ENCODE measurements at regions not wholly inside any gene's neighbourhood (a gene's known extent, or its start where the extent isn't known, plus 50 kb on each side); places are given as distances from the start of the nearest gene placed in this dataset.
"Not testable (repeated sequence)": the region's sequence is repeated elsewhere in the genome, so short reads cannot be mapped to it uniquely, and the experiment has no call there.

DNA sequence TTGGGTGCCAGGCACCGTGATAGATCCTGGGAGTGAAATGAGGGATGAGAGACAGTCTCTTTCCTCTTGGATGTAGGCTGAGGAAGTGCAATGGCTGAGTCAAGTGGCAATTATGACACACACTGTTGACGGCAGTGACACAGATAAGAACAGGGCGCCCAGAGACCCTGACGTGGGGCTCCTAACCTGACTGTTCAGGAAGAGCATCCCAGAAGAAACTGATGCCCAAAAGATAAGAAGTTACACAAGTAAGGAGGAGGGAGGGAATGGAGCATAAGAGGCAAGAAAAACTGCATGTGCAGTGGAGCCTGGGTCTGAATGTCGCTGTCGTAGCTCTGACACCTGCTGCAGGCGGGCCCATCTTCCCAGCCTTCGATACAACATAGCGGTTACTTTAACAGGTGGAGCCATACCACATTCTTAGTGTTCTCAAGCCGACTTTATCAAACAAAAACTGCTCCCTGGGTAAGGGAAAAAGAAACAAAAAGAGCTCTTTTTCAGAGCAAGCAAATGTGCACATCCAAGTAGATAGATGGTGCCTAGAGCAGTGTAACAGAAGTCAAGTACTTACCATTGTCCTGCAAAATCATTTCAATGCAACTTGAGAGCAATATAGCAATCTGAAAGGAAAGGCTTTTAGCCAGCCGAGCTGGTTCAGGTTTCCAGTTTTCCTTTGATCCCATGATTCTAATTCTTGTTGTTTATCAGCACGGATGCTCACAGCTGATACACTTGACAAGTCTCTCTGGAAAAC lies 463.9 kb upstream of the JARID2 start:
- TF ChIP-seq GABPA (IDR thresholded peaks at IDR 0.05; ENCODE audit: low read depth) (no peak), POLR2AphosphoS5 (IDR thresholded peaks at IDR 0.05; ENCODE audit: low read depth) (no peak), SPI1 (IDR thresholded peaks at IDR 0.05; ENCODE audit: borderline replicate concordance, low read depth) (no peak)
- TF ChIP-seq, protein P1, sequence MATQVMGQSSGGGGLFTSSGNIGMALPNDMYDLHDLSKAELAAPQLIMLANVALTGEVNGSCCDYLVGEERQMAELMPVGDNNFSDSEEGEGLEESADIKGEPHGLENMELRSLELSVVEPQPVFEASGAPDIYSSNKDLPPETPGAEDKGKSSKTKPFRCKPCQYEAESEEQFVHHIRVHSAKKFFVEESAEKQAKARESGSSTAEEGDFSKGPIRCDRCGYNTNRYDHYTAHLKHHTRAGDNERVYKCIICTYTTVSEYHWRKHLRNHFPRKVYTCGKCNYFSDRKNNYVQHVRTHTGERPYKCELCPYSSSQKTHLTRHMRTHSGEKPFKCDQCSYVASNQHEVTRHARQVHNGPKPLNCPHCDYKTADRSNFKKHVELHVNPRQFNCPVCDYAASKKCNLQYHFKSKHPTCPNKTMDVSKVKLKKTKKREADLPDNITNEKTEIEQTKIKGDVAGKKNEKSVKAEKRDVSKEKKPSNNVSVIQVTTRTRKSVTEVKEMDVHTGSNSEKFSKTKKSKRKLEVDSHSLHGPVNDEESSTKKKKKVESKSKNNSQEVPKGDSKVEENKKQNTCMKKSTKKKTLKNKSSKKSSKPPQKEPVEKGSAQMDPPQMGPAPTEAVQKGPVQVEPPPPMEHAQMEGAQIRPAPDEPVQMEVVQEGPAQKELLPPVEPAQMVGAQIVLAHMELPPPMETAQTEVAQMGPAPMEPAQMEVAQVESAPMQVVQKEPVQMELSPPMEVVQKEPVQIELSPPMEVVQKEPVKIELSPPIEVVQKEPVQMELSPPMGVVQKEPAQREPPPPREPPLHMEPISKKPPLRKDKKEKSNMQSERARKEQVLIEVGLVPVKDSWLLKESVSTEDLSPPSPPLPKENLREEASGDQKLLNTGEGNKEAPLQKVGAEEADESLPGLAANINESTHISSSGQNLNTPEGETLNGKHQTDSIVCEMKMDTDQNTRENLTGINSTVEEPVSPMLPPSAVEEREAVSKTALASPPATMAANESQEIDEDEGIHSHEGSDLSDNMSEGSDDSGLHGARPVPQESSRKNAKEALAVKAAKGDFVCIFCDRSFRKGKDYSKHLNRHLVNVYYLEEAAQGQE (IDR thresholded peaks at IDR 0.05; ENCODE audit: insufficient replicate concordance, low read depth): no peak
- TF ChIP-seq, protein P2, sequence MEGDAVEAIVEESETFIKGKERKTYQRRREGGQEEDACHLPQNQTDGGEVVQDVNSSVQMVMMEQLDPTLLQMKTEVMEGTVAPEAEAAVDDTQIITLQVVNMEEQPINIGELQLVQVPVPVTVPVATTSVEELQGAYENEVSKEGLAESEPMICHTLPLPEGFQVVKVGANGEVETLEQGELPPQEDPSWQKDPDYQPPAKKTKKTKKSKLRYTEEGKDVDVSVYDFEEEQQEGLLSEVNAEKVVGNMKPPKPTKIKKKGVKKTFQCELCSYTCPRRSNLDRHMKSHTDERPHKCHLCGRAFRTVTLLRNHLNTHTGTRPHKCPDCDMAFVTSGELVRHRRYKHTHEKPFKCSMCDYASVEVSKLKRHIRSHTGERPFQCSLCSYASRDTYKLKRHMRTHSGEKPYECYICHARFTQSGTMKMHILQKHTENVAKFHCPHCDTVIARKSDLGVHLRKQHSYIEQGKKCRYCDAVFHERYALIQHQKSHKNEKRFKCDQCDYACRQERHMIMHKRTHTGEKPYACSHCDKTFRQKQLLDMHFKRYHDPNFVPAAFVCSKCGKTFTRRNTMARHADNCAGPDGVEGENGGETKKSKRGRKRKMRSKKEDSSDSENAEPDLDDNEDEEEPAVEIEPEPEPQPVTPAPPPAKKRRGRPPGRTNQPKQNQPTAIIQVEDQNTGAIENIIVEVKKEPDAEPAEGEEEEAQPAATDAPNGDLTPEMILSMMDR (IDR thresholded peaks at IDR 0.05; ENCODE audit: insufficient read depth, low read length): no peak
- Histone ChIP-seq H3K27me3 (ENCODE audit: insufficient read depth, poor library complexity, severe bottlenecking) (no peaks in the 10 kb centered on the region), H3K4me3 (replicated peaks; ENCODE audit: insufficient read depth, low read length) (no peak overlapping the region), H3K27ac (replicated peaks) (no peak overlapping the region)
- DNase-seq (ENCODE audit: low read depth in 1 of 2, low spot score in 1 of 2): no peak

DNA sequence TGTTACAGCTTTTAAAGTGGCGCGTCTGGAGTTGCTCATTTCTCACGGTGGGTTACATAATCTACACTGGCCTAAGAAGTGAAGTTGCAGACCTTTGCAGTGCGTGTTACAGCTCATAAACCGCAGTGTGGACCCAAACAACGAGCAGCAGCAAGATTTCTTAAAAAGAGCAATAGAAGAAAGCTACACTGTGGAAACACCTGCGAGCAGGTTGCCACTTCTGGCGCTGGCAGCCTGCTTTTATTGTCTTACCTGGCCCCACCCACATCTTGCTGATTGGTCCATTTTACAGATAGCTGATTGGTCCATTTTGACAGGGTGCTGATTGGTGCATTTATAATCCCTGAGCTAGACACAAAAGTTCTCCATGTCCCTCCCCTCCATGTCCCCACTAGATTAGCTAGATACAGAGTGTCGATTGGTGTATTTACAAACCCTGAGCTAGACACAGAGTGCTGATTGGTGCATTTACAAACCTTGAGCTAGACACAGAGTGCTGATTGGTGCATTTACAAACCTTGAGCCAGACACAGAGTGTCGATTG lies 462.9 kb upstream of the JARID2 start:
- DNase-seq (ENCODE audit: low read depth in 1 of 2, low spot score in 1 of 2); H3K27me3 ChIP-seq (ENCODE audit: insufficient read depth, poor library complexity, severe bottlenecking); H3K4me3 ChIP-seq (replicated peaks; ENCODE audit: insufficient read depth, low read length); H3K27ac ChIP-seq (replicated peaks): not testable (repeated sequence)

DNA sequence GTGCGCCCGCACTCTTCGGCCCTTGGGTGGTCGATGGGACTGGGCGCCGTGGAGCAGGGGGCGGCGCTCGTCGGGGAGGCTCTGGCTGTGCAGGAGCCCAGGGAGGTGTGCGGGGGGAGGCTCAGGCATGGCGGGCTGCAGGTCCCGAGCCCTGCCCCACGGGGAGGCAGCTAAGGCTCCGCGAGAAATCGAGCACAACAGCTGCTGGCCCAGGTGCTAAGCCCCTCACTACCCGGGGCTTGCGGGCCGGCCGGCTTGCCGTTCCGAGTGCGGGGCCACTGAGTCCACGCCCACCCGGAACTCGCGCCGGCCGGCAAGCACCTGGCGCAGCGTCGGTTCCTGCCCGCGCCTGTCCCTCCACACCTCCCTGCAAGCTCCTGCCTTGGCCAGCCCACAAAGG lies 462.3 kb upstream of the JARID2 start:
- TF ChIP-seq POLR2AphosphoS5 (IDR thresholded peaks at IDR 0.05; ENCODE audit: low read depth): no peak
- TF ChIP-seq, protein P2 (IDR thresholded peaks at IDR 0.05; ENCODE audit: insufficient read depth, low read length): no peak
- no peak for TF ChIP-seq SPI1 (IDR thresholded peaks at IDR 0.05; ENCODE audit: borderline replicate concordance, low read depth)
- TF ChIP-seq, protein P1 (IDR thresholded peaks at IDR 0.05; ENCODE audit: insufficient replicate concordance, low read depth): no peak
- no peak for TF ChIP-seq GABPA (IDR thresholded peaks at IDR 0.05; ENCODE audit: low read depth)
- H3K27ac ChIP-seq (replicated peaks): no peak overlapping the region
- H3K4me3 ChIP-seq (replicated peaks; ENCODE audit: insufficient read depth, low read length): no peak overlapping the region

DNA sequence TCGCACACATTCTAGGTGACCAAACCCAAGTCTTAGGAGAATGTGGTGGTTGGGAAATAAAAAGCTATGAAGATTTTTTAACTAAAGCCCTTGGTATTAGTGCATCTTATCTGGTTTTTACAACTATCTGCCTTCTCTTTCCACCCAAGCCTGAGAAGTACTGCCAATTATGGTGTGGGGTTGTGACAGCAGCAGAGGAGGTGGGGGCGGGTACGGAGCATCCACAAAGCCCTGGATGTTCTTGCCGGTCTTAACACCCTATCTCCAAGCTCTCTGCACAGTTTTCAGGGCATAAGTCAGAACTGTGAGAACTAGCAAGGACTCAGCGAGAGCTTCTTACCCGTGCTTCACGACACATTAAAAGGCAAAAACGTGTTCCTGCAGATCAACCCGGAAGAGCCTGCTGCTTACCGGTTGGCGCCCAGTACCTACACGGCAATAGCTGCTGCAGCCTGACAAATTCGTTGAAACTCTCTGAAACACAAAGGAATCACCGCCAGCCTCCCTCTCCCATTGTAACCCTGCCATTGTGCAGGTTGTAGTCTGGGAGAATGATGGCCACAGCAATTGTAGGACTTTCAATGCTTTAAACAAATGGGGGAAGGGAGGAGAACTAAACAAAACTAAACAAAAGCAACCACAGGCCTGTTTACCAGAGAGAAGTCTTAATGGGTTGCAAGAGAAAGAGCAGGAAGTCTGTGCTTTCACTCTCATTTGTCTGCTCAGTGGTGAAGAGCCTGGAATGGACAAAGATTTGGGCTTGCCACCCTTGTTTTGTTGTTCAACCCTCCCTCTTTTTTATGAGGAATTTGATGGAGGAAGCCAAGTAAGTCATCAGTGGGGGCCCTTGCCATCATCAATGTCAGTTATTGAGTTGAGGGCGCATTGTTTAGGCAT lies 461.0 kb upstream of the JARID2 start:
- TF ChIP-seq, protein P1 (IDR thresholded peaks at IDR 0.05; ENCODE audit: insufficient replicate concordance, low read depth): no peak
- TF ChIP-seq GABPA (IDR thresholded peaks at IDR 0.05; ENCODE audit: low read depth) (no peak), SPI1 (IDR thresholded peaks at IDR 0.05; ENCODE audit: borderline replicate concordance, low read depth) (no peak), POLR2AphosphoS5 (IDR thresholded peaks at IDR 0.05; ENCODE audit: low read depth) (no peak)
- TF ChIP-seq, protein P2 (IDR thresholded peaks at IDR 0.05; ENCODE audit: insufficient read depth, low read length): no peak
- no peak overlapping the region for H3K4me3 ChIP-seq (replicated peaks; ENCODE audit: insufficient read depth, low read length)
- H3K27ac ChIP-seq (replicated peaks): no peak overlapping the region
- no peaks in the 10 kb centered on the region for H3K27me3 ChIP-seq (ENCODE audit: insufficient read depth, poor library complexity, severe bottlenecking)
- DNase-seq (ENCODE audit: low read depth in 1 of 2, low spot score in 1 of 2): no peak

More for the DNA sequence above, 462.3 kb upstream of the JARID2 start:
- no peaks in the 10 kb centered on the region for H3K27me3 ChIP-seq (ENCODE audit: insufficient read depth, poor library complexity, severe bottlenecking)
- DNase-seq (ENCODE audit: low read depth in 1 of 2, low spot score in 1 of 2): no peak

Data from HL-60 (cell line).